Activated effector memory CD4-positive, alpha-beta T cell treated with anti-CD3 and anti-CD28 coated beads, Interleukin-2, amount 50 U/mL, for 16 hours (primary cell): ENCODE measurements at regions not wholly inside any gene's neighbourhood (a gene's known extent, or its start where the extent isn't known, plus 50 kb on each side); places are given as distances from the start of the nearest gene placed in this dataset.
"Not testable (repeated sequence)": the region's sequence is repeated elsewhere in the genome, so short reads cannot be mapped to it uniquely, and the experiment has no call there.

ENCODE experiments used
- DNase-seq: peaks from one replicate; pipeline ENCODE4 v3.0.0-alpha.2; 2020

- no peak for DNase-seq
These were observed 55.7 kb upstream of the FAT3 start for GRCh38 chr11:92168936-92169335.

GRCh38 chr11:92167571-92167970, 57.0 kb upstream of the FAT3 start:
- DNase-seq: no peak

- DNase-seq: no peak
These were observed 58.3 kb upstream of the FAT3 start for GRCh38 chr11:92166335-92166734.

GRCh38 chr11:92163879-92164278, 60.7 kb upstream of the FAT3 start:
- DNase-seq: no peak

GRCh38 chr11:92162776-92163175, 61.8 kb upstream of the FAT3 start:
- no peak for DNase-seq

- no peak for DNase-seq
These were observed 64.7 kb upstream of the FAT3 start for GRCh38 chr11:92159931-92160330.

GRCh38 chr11:92157390-92157789, 67.2 kb upstream of the FAT3 start:
- not testable (repeated sequence) for DNase-seq

GRCh38 chr11:92154611-92155010, 70.0 kb upstream of the FAT3 start:
- DNase-seq: no peak

- no peak for DNase-seq
These were observed 70.5 kb upstream of the FAT3 start for GRCh38 chr11:92154110-92154509.

GRCh38 chr11:92153542-92153941, 71.1 kb upstream of the FAT3 start:
- DNase-seq: no peak

GRCh38 chr11:92152245-92152644, 72.4 kb upstream of the FAT3 start:
- no peak for DNase-seq

- DNase-seq: no peak
These were observed 74.6 kb upstream of the FAT3 start for GRCh38 chr11:92149996-92150395.

GRCh38 chr11:92141725-92142124, 82.9 kb upstream of the FAT3 start:
- no peak for DNase-seq

GRCh38 chr11:92141159-92141558, 83.5 kb upstream of the FAT3 start:
- DNase-seq: no peak

GRCh38 chr11:92140021-92140420, 84.6 kb upstream of the FAT3 start:
- no peak for DNase-seq

GRCh38 chr11:92138296-92138695, 86.3 kb upstream of the FAT3 start:
- DNase-seq: no peak

- no peak for DNase-seq
These were observed 86.9 kb upstream of the FAT3 start for GRCh38 chr11:92137747-92138146.

GRCh38 chr11:92136797-92137196, 87.8 kb upstream of the FAT3 start:
- DNase-seq: no peak

- DNase-seq: no peak
These were observed 93.2 kb upstream of the FAT3 start for GRCh38 chr11:92131289-92131865.

- no peak for DNase-seq
These were observed 94.2 kb upstream of the FAT3 start for GRCh38 chr11:92130421-92130831.

GRCh38 chr11:92129811-92130210, 94.8 kb upstream of the FAT3 start:
- DNase-seq: no peak

- DNase-seq: no peak
These were observed 96.6 kb upstream of the FAT3 start for GRCh38 chr11:92128026-92128425.

GRCh38 chr11:92125321-92125720, 99.3 kb upstream of the FAT3 start:
- DNase-seq: no peak

- DNase-seq: no peak
These were observed 101.1 kb upstream of the FAT3 start for GRCh38 chr11:92123540-92123939.

- DNase-seq: no peak
These were observed 102.1 kb upstream of the FAT3 start for GRCh38 chr11:92122561-92122960.

- DNase-seq: no peak
These were observed 113.3 kb upstream of the FAT3 start for GRCh38 chr11:92111287-92111686.
